ENCODE measurements at regions not wholly inside any gene's neighbourhood (a gene's known extent, or its start where the extent isn't known, plus 50 kb on each side); places are given as distances from the start of the nearest gene placed in this dataset.

GRCh38 chr15:62476163-62476562, 311.1 kb upstream of the C2CD4B start:
- DNase-seq: no peak

- no peak for DNase-seq
Observed at GRCh38 chr15:62477929-62478328, 312.8 kb upstream of the C2CD4B start.

- DNase-seq: no peak
Observed at GRCh38 chr15:62482785-62483429, 317.8 kb upstream of the C2CD4B start.

- DNase-seq: no peak
Observed at GRCh38 chr15:62483814-62484213, 318.7 kb upstream of the C2CD4B start.

- no peak for DNase-seq
Observed at GRCh38 chr15:62485170-62485720, 320.2 kb upstream of the C2CD4B start.

GRCh38 chr15:62486041-62486440, 321.0 kb upstream of the C2CD4B start:
- no peak for DNase-seq

- no peak for DNase-seq
Observed at GRCh38 chr15:62488387-62488786, 323.3 kb upstream of the C2CD4B start.

- DNase-seq: no peak
Observed at GRCh38 chr15:62491642-62492041, 326.6 kb upstream of the C2CD4B start.

GRCh38 chr15:62492900-62493299, 327.8 kb upstream of the C2CD4B start:
- no peak for DNase-seq

GRCh38 chr15:62494197-62494596, 329.1 kb upstream of the C2CD4B start:
- no peak for DNase-seq

- peak; percentile 86 for DNase-seq
Observed at GRCh38 chr15:62495670-62496614, 330.9 kb upstream of the C2CD4B start.

GRCh38 chr15:62497356-62497755, 332.3 kb upstream of the C2CD4B start:
- no peak for DNase-seq

- no peak for DNase-seq
Observed at GRCh38 chr15:62498278-62498677, 333.2 kb upstream of the C2CD4B start.

GRCh38 chr15:62498712-62499111, 333.6 kb upstream of the C2CD4B start:
- DNase-seq: no peak

- no peak for DNase-seq
Observed at GRCh38 chr15:62500325-62500724, 335.2 kb upstream of the C2CD4B start.

GRCh38 chr15:62502451-62502850, 337.4 kb upstream of the C2CD4B start:
- no peak for DNase-seq

- DNase-seq: no peak
Observed at GRCh38 chr15:62503451-62503850, 338.4 kb upstream of the C2CD4B start.

GRCh38 chr15:62505762-62506161, 340.7 kb upstream of the C2CD4B start:
- DNase-seq: no peak

GRCh38 chr15:62506217-62506805, 341.2 kb upstream of the C2CD4B start:
- DNase-seq: no peak

- no peak for DNase-seq
Observed at GRCh38 chr15:62509395-62509958, 344.4 kb upstream of the C2CD4B start.

GRCh38 chr15:62510791-62511190, 345.7 kb upstream of the C2CD4B start:
- DNase-seq: no peak

GRCh38 chr15:62512904-62513303, 347.8 kb upstream of the C2CD4B start:
- DNase-seq: no peak

GRCh38 chr15:62513893-62514292, 348.8 kb upstream of the C2CD4B start:
- DNase-seq: no peak
